ENCODE measurements at regions not wholly inside any gene's neighbourhood (a gene's known extent, or its start where the extent isn't known, plus 50 kb on each side); places are given as distances from the start of the nearest gene placed in this dataset.

DNA sequence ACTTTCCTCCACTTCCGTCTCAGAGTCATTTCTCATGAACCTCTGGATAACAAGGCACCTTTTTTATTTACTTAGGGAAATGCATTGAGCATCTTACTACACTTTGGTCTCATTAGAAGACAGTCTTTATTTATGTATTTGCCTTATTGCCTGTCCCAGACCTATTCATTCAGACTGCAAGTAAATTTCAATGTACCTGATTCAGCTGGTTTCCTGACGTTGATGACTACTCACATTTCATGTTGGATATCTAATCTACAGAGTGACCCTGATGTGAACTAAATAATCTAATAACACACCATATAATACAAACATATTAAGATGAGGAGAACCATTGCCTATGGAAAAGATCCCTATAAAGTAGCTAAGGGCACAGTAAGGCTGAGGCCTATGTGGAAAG, 267.7 kb downstream of the SLC6A15 start:
- Histone ChIP-seq H3K9me3 (no peaks in the 10 kb centered on the region), H3K4me3 (no peak overlapping the region), H3K27me3 (no peaks in the 10 kb centered on the region), H3K4me1 (no peaks in the 10 kb centered on the region), H3K4me2 (no peak overlapping the region), H3K27ac (no peak overlapping the region), H4K20me1 (no peaks in the 10 kb centered on the region), H3K36me3 (no peaks in the 10 kb centered on the region), H3K9ac (no peak overlapping the region)
- no peak for TF ChIP-seq Cebpa-rat (IDR thresholded peaks at IDR 0.05)

DNA sequence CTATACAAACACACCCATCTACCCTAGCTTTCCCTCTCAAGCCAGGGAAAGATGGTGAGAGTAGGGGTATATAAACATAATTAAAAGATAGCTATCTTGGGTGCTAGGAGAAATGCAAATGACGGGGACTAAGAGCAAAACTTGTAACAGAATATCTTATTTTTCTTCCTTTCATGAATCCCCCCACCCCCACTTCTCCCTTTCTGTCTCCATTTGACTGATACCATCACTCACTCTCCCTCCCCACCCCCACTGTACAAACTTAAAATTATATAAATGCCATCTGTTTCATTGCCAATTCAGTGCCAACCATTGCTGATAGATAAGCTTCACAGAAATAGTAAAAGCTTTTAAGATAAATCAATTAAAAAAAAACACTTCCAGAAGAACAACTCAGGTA, 268.6 kb downstream of the SLC6A15 start:
- H3K9ac ChIP-seq, result no peak overlapping the region
- no peak overlapping the region for H3K27ac ChIP-seq
- H3K27me3 ChIP-seq, result no peaks in the 10 kb centered on the region
- H3K4me2 ChIP-seq, result no peak overlapping the region
- H3K36me3 ChIP-seq, result no peaks in the 10 kb centered on the region
- no peak overlapping the region for H3K4me3 ChIP-seq
- no peaks in the 10 kb centered on the region for H4K20me1 ChIP-seq
- TF ChIP-seq Cebpa-rat (IDR thresholded peaks at IDR 0.05), result no peak
- no peaks in the 10 kb centered on the region for H3K4me1 ChIP-seq
- no peaks in the 10 kb centered on the region for H3K9me3 ChIP-seq

DNA sequence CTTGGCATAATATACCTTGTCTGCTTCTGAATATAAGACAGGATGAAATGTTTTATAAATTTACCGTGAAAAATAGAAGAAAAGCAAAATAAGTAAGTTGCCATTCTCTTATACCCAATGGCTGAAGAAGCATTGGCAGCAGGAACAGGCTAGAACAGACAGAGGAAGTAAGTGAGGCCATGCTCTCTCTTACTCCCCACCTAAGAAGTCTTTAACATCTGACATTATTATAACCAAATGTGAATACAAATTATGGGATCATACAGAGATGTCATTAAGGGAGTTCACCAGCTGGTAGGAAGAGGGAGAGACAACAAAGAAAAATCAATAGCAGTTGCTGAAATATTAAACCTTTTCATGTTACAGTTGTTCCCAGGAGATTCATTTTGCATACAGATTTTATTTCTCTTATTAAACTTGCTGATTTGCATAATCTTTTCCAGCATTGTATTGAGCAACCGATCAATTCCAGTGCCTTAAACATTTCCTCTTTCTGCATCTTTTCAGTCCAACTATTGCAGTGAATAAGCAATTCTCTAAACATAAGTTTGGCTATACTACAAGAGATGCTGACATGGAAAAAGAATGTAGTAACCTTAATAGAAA, 270.6 kb downstream of the SLC6A15 start:
- Histone ChIP-seq H3K4me3 (no peak overlapping the region), H3K36me3 (no peaks in the 10 kb centered on the region)
- no peak for TF ChIP-seq Cebpa-rat (IDR thresholded peaks at IDR 0.05)

DNA sequence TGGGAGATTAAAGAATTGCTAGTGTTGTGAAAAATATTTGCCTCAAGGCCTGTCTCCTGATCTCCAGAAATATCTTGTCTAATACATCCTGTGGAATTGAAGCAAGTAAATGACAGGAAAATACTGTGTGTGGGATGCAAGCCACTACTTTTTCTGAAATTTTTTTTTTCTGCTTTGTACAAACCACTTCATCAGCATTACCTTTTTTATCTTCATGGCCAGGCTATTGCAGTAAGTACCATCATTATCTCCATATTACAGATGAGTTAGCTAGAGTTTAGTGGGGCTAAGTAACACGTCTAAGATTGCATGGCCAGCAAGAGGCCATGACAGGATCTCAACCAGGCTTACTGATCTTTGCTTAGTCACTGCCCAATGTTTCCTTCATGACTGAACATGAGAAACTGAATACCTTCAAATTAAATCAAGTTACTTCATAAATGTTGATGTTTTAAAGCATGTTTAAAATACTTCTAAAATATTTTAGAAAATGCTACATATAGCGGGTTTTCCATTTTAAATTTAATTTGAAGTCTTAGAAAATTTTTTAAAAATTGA, 273.7 kb downstream of the SLC6A15 start:
- H3K27ac ChIP-seq, result no peak overlapping the region
- no peaks in the 10 kb centered on the region for H4K20me1 ChIP-seq
- no peak overlapping the region for H3K9ac ChIP-seq
- no peaks in the 10 kb centered on the region for H3K36me3 ChIP-seq
- H3K4me1 ChIP-seq, result no peaks in the 10 kb centered on the region
- no peak for TF ChIP-seq Cebpa-rat (IDR thresholded peaks at IDR 0.05)
- no peaks in the 10 kb centered on the region for H3K27me3 ChIP-seq
- no peak overlapping the region for H3K4me2 ChIP-seq
- no peaks in the 10 kb centered on the region for H3K9me3 ChIP-seq
- H3K4me3 ChIP-seq, result no peak overlapping the region

More for the DNA sequence above, 270.6 kb downstream of the SLC6A15 start:
- H3K4me2 ChIP-seq, result no peak overlapping the region
- no peak overlapping the region for H3K9ac ChIP-seq
- no peaks in the 10 kb centered on the region for H3K9me3 ChIP-seq
- no peaks in the 10 kb centered on the region for H3K27me3 ChIP-seq
- H4K20me1 ChIP-seq, result no peaks in the 10 kb centered on the region
- no peaks in the 10 kb centered on the region for H3K4me1 ChIP-seq
- no peak overlapping the region for H3K27ac ChIP-seq

DNA sequence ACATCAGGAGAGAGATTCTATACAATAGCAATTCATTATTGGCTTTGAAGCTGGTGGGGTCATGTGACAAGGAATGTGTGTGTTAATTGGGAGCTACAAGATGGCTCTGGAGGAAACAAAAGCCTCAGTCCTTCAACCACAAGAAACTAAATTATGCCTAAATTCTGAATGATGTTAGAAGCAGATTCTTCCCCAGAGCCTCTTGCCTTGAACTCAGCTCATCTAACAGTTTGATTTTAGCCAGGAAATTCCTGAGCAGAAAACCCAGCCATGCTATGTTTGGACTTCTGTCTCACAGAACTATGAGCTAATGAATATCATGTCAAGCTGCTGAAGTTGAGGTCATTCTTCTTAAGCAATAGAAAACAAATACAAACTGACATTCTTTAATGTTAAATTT, 274.7 kb downstream of the SLC6A15 start:
- Histone ChIP-seq H3K4me3 (no peak overlapping the region), H3K9me3 (no peaks in the 10 kb centered on the region), H3K27ac (no peak overlapping the region), H3K9ac (no peak overlapping the region), H3K4me1 (no peaks in the 10 kb centered on the region), H3K4me2 (no peak overlapping the region), H3K36me3 (no peaks in the 10 kb centered on the region), H3K27me3 (no peaks in the 10 kb centered on the region), H4K20me1 (no peaks in the 10 kb centered on the region)
- TF ChIP-seq Cebpa-rat (IDR thresholded peaks at IDR 0.05), result no peak

DNA sequence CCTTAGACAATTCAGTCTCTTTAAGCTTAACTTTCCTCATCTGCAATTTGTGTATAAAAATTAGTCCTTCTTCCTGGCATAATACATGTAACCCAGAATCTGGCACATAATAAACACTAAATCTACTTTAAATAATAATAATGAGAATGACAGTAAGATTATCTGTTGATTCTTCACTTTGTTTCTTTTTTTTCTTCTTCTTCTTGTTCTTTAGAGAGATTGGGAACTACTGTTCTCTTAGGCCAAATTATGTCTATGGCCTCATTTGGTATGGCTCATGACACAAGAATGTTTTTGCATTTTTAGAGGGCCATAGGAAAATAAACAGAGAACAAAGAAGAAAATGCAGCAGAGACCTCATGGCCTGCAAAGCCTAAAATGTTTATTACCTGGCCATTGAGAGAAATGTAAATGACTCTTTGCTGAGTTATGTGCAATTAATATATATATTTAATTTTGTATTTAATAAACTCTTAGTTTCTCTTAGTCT, 275.8 kb downstream of the SLC6A15 start:
- TF ChIP-seq Cebpa-rat (IDR thresholded peaks at IDR 0.05), result no peak
- H3K27ac ChIP-seq, result no peak overlapping the region

DNA sequence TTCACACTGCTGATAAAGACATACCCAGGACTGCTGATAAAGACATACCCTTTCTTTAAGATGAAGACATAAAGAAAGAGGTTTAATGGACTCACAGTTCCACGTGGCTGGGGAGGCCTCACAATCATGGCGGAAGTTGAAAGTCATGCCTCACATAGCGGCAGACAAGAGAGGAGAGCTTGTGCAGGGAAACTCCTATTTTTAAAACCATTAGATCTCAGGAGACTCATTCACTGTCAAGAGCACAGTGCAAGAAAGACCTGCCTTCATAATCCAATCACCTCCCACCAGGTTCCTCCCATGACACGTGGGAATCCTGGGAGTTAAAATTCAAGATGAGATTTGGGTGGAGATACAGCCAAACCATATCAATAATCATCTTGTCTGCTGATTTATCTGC, 278.1 kb downstream of the SLC6A15 start:
- H3K4me2 ChIP-seq, result no peak overlapping the region
- H3K9ac ChIP-seq, result no peak overlapping the region
- H3K27ac ChIP-seq, result no peak overlapping the region
- no peaks in the 10 kb centered on the region for H3K27me3 ChIP-seq
- no peak overlapping the region for H3K4me3 ChIP-seq
- H3K9me3 ChIP-seq, result no peaks in the 10 kb centered on the region
- no peak for TF ChIP-seq Cebpa-rat (IDR thresholded peaks at IDR 0.05)
- H4K20me1 ChIP-seq, result no peaks in the 10 kb centered on the region
- H3K4me1 ChIP-seq, result no peaks in the 10 kb centered on the region
- H3K36me3 ChIP-seq, result no peaks in the 10 kb centered on the region

More for the DNA sequence above, 275.8 kb downstream of the SLC6A15 start:
- Histone ChIP-seq H4K20me1 (no peaks in the 10 kb centered on the region), H3K27me3 (no peaks in the 10 kb centered on the region), H3K4me3 (no peak overlapping the region), H3K4me2 (no peak overlapping the region), H3K36me3 (no peaks in the 10 kb centered on the region), H3K9ac (no peak overlapping the region), H3K4me1 (no peaks in the 10 kb centered on the region), H3K9me3 (no peaks in the 10 kb centered on the region)

DNA sequence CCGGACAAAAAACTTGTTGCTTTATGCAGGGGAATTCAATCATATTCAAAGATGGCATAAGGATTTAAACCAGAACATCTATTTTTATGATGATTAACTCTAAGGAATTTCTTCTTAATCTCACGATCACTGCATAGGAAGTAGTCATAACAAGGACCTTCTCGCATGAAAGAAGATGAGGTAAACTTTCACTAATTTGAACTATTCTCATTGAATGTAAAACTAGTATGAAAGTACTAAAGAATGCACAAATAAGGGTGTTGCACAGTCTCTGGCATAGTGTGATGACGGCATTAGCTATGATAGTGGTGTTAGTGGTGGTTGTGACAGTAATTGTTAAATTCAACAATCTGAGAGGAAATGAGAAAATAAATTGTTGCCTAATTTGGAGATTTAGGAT, 280.0 kb downstream of the SLC6A15 start:
- H3K4me2 ChIP-seq, result no peak overlapping the region
- H3K9ac ChIP-seq, result no peak overlapping the region
- TF ChIP-seq Cebpa-rat (IDR thresholded peaks at IDR 0.05), result no peak

DNA sequence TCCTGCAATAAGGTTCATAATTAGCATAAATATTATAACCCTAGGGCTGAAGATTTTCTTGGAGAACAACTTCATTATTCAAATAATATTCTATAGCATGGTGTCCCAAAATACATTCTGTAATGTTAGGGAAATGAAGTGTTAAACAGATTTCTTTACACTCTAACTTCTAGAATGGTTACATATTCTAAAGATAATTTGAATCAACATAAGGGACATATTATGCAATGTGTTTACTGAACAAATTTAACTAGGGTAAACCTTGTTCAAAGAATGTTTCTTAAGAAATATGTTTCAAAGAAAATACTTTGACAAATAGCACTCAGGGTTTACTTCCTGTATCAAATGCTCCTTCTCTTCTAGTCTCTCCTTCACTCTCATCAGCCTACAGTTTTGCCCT, 281.6 kb downstream of the SLC6A15 start:
- no peaks in the 10 kb centered on the region for H3K36me3 ChIP-seq
- H3K9ac ChIP-seq, result no peak overlapping the region
- no peaks in the 10 kb centered on the region for H3K9me3 ChIP-seq
- no peaks in the 10 kb centered on the region for H3K4me1 ChIP-seq
- no peak overlapping the region for H3K4me3 ChIP-seq
- H3K4me2 ChIP-seq, result no peak overlapping the region
- H3K27ac ChIP-seq, result no peak overlapping the region
- TF ChIP-seq Cebpa-rat (IDR thresholded peaks at IDR 0.05), result no peak
- no peaks in the 10 kb centered on the region for H3K27me3 ChIP-seq
- H4K20me1 ChIP-seq, result no peaks in the 10 kb centered on the region

More for the DNA sequence above, 280.0 kb downstream of the SLC6A15 start:
- no peaks in the 10 kb centered on the region for H3K9me3 ChIP-seq
- no peak overlapping the region for H3K27ac ChIP-seq
- no peaks in the 10 kb centered on the region for H3K4me1 ChIP-seq
- H3K27me3 ChIP-seq, result no peaks in the 10 kb centered on the region
- H3K4me3 ChIP-seq, result no peak overlapping the region
- H3K36me3 ChIP-seq, result no peaks in the 10 kb centered on the region
- no peaks in the 10 kb centered on the region for H4K20me1 ChIP-seq

DNA sequence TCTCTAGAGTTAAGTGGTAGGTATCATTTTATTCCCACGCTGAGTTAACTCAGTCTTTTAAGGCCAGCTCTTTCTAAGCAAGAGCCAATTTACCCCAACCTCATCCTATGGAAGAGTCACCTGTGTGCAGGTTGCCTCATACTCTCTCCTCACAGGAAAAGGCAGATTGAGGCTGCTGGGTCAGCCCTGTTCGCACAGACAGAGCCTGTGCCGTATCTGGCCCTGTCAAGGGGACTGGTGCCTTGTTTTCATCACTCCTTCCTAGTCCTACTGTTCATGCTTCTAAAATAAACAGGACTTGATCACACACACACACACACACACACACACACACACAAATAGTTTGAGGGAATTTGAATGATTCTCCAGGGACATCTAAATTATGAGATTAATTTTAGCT, 285.0 kb downstream of the SLC6A15 start:
- Histone ChIP-seq H3K4me3 (no peak overlapping the region), H3K9ac (no peak overlapping the region), H3K4me2 (no peak overlapping the region), H3K27ac (no peak overlapping the region), H3K27me3 (no peaks in the 10 kb centered on the region), H4K20me1 (no peaks in the 10 kb centered on the region), H3K9me3 (no peaks in the 10 kb centered on the region), H3K36me3 (no peaks in the 10 kb centered on the region), H3K4me1 (no peaks in the 10 kb centered on the region)
- TF ChIP-seq Cebpa-rat (IDR thresholded peaks at IDR 0.05), result no peak
